ENCODE measurements at regions not wholly inside any gene's neighbourhood (a gene's known extent, or its start where the extent isn't known, plus 50 kb on each side); places are given as distances from the start of the nearest gene placed in this dataset.
A peak's percentile ranks its signal among the peaks of the same experiment; 100 is the strongest.

DNA sequence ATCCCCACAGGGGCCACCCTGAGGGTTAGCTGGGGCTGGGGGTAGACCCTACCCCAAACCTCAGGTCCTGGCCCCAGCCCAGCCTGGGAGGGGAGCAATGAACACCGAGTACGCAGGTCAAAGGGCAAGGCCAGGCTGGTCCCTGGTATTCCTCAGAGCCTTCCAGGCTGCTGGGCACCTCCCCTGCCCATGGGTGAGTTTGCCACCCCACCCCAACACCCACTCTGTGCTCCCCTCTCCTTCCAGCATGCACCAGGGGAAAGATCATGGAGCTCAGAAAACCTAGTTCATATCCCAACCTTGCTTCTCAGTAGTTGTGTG lies 103.9 kb upstream of the FOXP4 start:
- TF ChIP-seq ZFX (IDR thresholded peaks at IDR 0.05), result no peak
- no peak for TF ChIP-seq SP1 (IDR thresholded peaks at IDR 0.05; ENCODE audit: low read depth)
- no peak for TF ChIP-seq ELF1 (IDR thresholded peaks at IDR 0.05; ENCODE audit: borderline replicate concordance, low read depth)
- ChIA-PET RAD21 (ENCODE audit: low non-redundant PET in 1 of 2, low total read pairs in 2 of 2, uncharacterized antibody in 2 of 2, unreplicated experiment in 2 of 2) (no interaction called here), POLR2A (no interaction called here), CTCF (no interaction called here)
- Histone ChIP-seq H3K4me2 (ENCODE audit: low read length) (no peak overlapping the region), H2AFZ (ENCODE audit: low read depth, low read length, poor library complexity, severe bottlenecking) (no peak overlapping the region), H3K9ac (ENCODE audit: low read length) (no peak overlapping the region), H3K4me1 (ENCODE audit: control insufficient read depth in 1 of 2, insufficient read depth in 2 of 2, low read length in 2 of 2) (no peaks in the 10 kb centered on the region), H3K9me3 (ENCODE audit: control insufficient read depth in 1 of 2, insufficient read depth in 1 of 2, low read depth in 1 of 2, low read length in 2 of 2) (no peaks in the 10 kb centered on the region), H3K9me2 (ENCODE audit: insufficient read depth) (no peaks in the 10 kb centered on the region), H3K79me2 (ENCODE audit: insufficient read depth, low read length) (no peaks in the 10 kb centered on the region), H3K36me3 (ENCODE audit: control insufficient read depth in 1 of 2, insufficient read depth in 2 of 2, low read length in 2 of 2) (no peaks in the 10 kb centered on the region), H3K4me3 (replicated peaks in 1 of 2; ENCODE audit: low read depth in 1 of 2, low read length in 2 of 2) (no peak overlapping the region), H4K20me1 (ENCODE audit: insufficient read depth) (no peaks in the 10 kb centered on the region), H3K27me3 (ENCODE audit: insufficient read depth, low read length) (no peaks in the 10 kb centered on the region), H3K27ac (ENCODE audit: low read depth, low read length) (no peak overlapping the region)
- DNase-seq (ENCODE audit: low read depth, low spot score), result no peak
- intact Hi-C loops (cut with micrococcal nuclease), result no loop called here
- BruUV-seq (replicated peaks), result no TSS peak
- no peak for ATAC-seq

DNA sequence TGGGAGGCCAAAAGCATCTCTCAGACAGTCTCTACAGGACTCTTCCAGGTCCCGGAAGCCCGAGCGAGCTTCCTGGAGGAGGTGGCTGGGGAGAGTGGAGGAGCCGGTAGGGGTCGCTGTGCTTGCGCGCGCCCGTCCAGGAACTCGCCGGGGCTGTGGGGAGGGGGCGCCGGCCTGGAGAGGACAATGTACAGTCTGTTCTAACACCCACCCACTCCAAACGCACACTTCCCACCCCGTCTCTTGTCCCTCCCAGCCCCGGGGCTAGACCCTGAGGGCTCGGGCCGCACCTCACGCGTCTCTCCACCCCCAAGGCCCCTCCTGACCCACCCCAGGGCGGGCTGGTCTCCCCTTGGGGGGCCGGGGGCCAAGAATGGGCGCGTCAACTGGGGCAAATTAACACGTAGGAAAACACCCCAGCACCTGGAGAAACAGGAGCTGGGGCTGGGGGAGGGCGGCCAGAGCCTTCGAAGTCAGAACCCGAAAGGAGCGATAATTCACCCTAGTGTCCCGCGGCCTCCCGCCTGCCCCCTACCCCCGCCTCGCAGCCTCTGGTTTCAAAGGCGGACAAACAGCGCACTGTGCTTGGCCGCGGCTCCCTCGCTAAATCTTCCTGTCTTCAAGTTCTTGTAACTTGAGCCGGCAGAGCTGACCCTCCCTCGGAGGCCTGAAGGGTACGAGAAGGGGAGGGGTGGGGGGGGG lies 103.2 kb upstream of the FOXP4 start:
- intact Hi-C loops (cut with micrococcal nuclease), result no loop called here
- Histone ChIP-seq H3K9ac (ENCODE audit: low read length) (no peak overlapping the region), H3K4me1 (ENCODE audit: control insufficient read depth in 1 of 2, insufficient read depth in 2 of 2, low read length in 2 of 2) (no peaks in the 10 kb centered on the region), H3K27ac (ENCODE audit: low read depth, low read length) (no peak overlapping the region), H3K9me3 (ENCODE audit: control insufficient read depth in 1 of 2, insufficient read depth in 1 of 2, low read depth in 1 of 2, low read length in 2 of 2) (no peaks in the 10 kb centered on the region), H3K9me2 (ENCODE audit: insufficient read depth) (no peaks in the 10 kb centered on the region), H3K4me2 (ENCODE audit: low read length) (no peak overlapping the region), H3K4me3 (replicated peaks in 1 of 2; ENCODE audit: low read depth in 1 of 2, low read length in 2 of 2) (no peak overlapping the region), H3K27me3 (ENCODE audit: insufficient read depth, low read length) (no peaks in the 10 kb centered on the region), H3K36me3 (ENCODE audit: control insufficient read depth in 1 of 2, insufficient read depth in 2 of 2, low read length in 2 of 2) (no peaks in the 10 kb centered on the region), H2AFZ (ENCODE audit: low read depth, low read length, poor library complexity, severe bottlenecking) (no peak overlapping the region), H4K20me1 (ENCODE audit: insufficient read depth) (no peaks in the 10 kb centered on the region), H3K79me2 (ENCODE audit: insufficient read depth, low read length) (no peaks in the 10 kb centered on the region)
- ATAC-seq (no peak), DNase-seq (ENCODE audit: low read depth, low spot score) (no peak)
- BruUV-seq (replicated peaks), result no TSS peak
- ChIA-PET CTCF (no interaction called here), RAD21 (ENCODE audit: low non-redundant PET in 1 of 2, low total read pairs in 2 of 2, uncharacterized antibody in 2 of 2, unreplicated experiment in 2 of 2) (no interaction called here), POLR2A (no interaction called here)
- TF ChIP-seq TCF7L2 (IDR thresholded peaks at IDR 0.05; ENCODE audit: borderline replicate concordance, extremely low read depth, insufficient read depth, insufficient read length) (peak; percentile 47), CBX3 (IDR thresholded peaks at IDR 0.05; ENCODE audit: low read depth) (no peak)

Data from HCT116 (cell line).